ENCODE measurements at regions not wholly inside any gene's neighbourhood (a gene's known extent, or its start where the extent isn't known, plus 50 kb on each side); places are given as distances from the start of the nearest gene placed in this dataset.

DNA sequence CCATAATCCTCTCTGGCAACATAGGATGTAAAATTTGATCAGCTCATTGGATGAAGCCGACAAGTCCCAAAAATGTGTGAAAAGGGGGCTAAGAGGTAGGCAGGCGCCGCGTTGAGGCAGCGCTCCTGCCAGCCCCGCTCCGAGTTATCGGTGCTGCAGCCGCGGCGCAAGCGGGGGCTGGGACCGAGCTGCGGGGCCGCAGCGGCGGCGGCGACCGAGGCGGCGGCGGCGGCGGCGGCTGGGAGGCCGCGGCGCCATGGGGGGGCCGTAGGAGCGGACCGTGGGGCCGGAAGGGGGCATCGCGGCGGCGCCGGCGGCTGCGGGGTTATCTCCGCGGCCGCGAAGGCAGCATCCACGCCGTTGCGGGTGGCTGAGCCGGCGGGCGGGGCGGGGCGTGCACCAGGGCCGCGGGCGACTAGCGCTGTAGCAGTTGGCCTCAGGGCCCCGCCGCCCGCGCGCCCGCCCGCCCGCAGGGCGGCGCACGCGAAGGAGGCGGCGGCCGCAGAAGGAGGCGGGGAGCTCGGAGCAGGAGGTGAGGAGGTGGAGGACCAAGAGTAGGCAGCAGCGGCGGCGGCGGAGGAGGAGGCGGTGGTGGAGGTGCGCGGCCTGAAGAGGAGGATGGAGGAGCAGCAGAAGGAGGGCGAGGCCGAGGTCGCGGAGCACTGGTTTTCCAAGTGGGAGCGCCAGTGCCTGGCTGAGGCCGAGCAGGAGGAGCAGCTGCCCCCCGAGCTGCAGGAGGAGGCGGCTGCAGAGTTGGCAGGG lies 126.0 kb upstream of the CXorf66 start:
- H2AFZ ChIP-seq (ENCODE audit: low read depth, low read length) = no peak overlapping the region
- no TSS peak for BruUV-seq (replicated peaks)
- intact Hi-C loops (cut with micrococcal nuclease) = no loop called here
- H3K79me2 ChIP-seq (ENCODE audit: control insufficient read depth, insufficient read depth, low read length) = no peaks in the 10 kb centered on the region
- no peak overlapping the region for H3K4me3 ChIP-seq (replicated peaks in 1 of 3; ENCODE audit: insufficient read depth in 1 of 3, low read depth in 1 of 3, low read length in 3 of 3)
- no peaks in the 10 kb centered on the region for H3K36me3 ChIP-seq (ENCODE audit: control insufficient read depth in 2 of 2, extremely low read depth in 1 of 2, insufficient read depth in 2 of 2, low read length in 2 of 2)
- dilution Hi-C loops (cut with MboI; ENCODE audit: extremely low pct_ligation_motif_present, low sequenced_read_pairs) = no loop called here
- no peaks in the 10 kb centered on the region for H4K20me1 ChIP-seq (replicated peaks; ENCODE audit: control insufficient read depth, extremely low read depth, insufficient read depth, low read length)
- no peak overlapping the region for H3K4me2 ChIP-seq (ENCODE audit: insufficient read depth, low read length)
- no peak overlapping the region for H3K27ac ChIP-seq (ENCODE audit: insufficient read depth, low read depth, low read length)
- ChIA-PET CTCF (no interaction called here), POLR2A (no interaction called here)
- FAIRE-seq = no peak
- peaks cover 0 to 5% of the 10 kb centered on the region in 2 experiments for H3K27me3 ChIP-seq (ENCODE audit: control insufficient read depth in 2 of 2, insufficient read depth in 2 of 2, low read length in 2 of 2)
- no peaks in the 10 kb centered on the region for H3K9me3 ChIP-seq (replicated peaks; ENCODE audit: control insufficient read depth, insufficient read depth, low read length)
- no peak for DNase-seq (ENCODE audit: low read depth, low spot score)
- no peak overlapping the region for H3K9ac ChIP-seq (replicated peaks; ENCODE audit: extremely low read depth, insufficient read depth, low read length)
- TF ChIP-seq, protein P1, sequence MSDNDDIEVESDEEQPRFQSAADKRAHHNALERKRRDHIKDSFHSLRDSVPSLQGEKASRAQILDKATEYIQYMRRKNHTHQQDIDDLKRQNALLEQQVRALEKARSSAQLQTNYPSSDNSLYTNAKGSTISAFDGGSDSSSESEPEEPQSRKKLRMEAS (IDR thresholded peaks at IDR 0.05; ENCODE audit: insufficient read depth, insufficient read length) = no peak
- TF ChIP-seq EZH2 (IDR thresholded peaks at IDR 0.05; ENCODE audit: borderline replicate concordance, low read depth, low read length, severe bottlenecking) = no peak
- no peak for TF ChIP-seq GATA2 (IDR thresholded peaks at IDR 0.05; ENCODE audit: insufficient read depth, insufficient read length, low read depth, low read length)
- no peak for TF ChIP-seq POLR2AphosphoS5 (IDR thresholded peaks at IDR 0.05; ENCODE audit: insufficient read depth, low read depth, low read length)
- H3K4me1 ChIP-seq (ENCODE audit: control insufficient read depth, extremely low read depth, insufficient read depth, low read length) = no peaks in the 10 kb centered on the region
- H3K9me1 ChIP-seq (replicated peaks; ENCODE audit: control insufficient read depth, extremely low read depth, insufficient read depth, low read length) = no peaks in the 10 kb centered on the region

DNA sequence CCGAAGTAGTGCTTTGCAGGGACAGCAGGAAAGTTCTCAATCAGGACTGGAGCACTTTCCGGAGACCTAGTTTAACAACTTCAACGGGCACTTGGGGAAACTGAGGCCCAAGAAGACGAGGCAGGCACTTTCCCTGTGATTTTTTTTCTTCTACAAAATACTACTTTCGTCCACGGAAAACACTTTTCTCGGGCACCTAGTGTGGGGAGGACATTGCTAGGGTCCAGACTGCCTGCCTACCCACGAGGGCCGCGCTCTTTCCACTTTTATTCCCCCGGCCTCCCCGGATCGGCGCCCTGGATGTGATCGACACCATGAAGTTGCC lies 125.4 kb upstream of the CXorf66 start:
- no peaks in the 10 kb centered on the region for H3K79me2 ChIP-seq (ENCODE audit: control insufficient read depth, insufficient read depth, low read length)
- H3K9me3 ChIP-seq (replicated peaks; ENCODE audit: control insufficient read depth, insufficient read depth, low read length) = no peaks in the 10 kb centered on the region
- H3K9me1 ChIP-seq (replicated peaks; ENCODE audit: control insufficient read depth, extremely low read depth, insufficient read depth, low read length) = no peaks in the 10 kb centered on the region
- dilution Hi-C loops (cut with MboI; ENCODE audit: extremely low pct_ligation_motif_present, low sequenced_read_pairs) = no loop called here
- no peak overlapping the region for H3K9ac ChIP-seq (replicated peaks; ENCODE audit: extremely low read depth, insufficient read depth, low read length)
- H4K20me1 ChIP-seq (replicated peaks; ENCODE audit: control insufficient read depth, extremely low read depth, insufficient read depth, low read length) = no peaks in the 10 kb centered on the region
- intact Hi-C loops (cut with micrococcal nuclease) = no loop called here
- no peaks in the 10 kb centered on the region for H3K4me1 ChIP-seq (ENCODE audit: control insufficient read depth, extremely low read depth, insufficient read depth, low read length)
- TF ChIP-seq JUN (IDR thresholded peaks at IDR 0.05; ENCODE audit: borderline replicate concordance, insufficient read depth, insufficient read length, low read depth) = no peak
- TF ChIP-seq GATA2 (IDR thresholded peaks at IDR 0.05; ENCODE audit: insufficient read depth, insufficient read length, low read depth, low read length) = no peak
- TF ChIP-seq POLR2A (IDR thresholded peaks at IDR 0.05; ENCODE audit: low read depth, low read length) = no peak
- no peak for TF ChIP-seq EZH2 (IDR thresholded peaks at IDR 0.05; ENCODE audit: borderline replicate concordance, low read depth, low read length, severe bottlenecking)
- TF ChIP-seq MYC (IDR thresholded peaks at IDR 0.05; ENCODE audit: low read depth, low read length) = no peak
- ChIA-PET CTCF (no interaction called here), POLR2A (no interaction called here)
- peaks cover 0 to 5% of the 10 kb centered on the region in 2 experiments for H3K27me3 ChIP-seq (ENCODE audit: control insufficient read depth in 2 of 2, insufficient read depth in 2 of 2, low read length in 2 of 2)
- no peak overlapping the region for H3K4me2 ChIP-seq (ENCODE audit: insufficient read depth, low read length)
- no peak overlapping the region for H3K27ac ChIP-seq (ENCODE audit: insufficient read depth, low read depth, low read length)
- H3K4me3 ChIP-seq (replicated peaks in 1 of 3; ENCODE audit: insufficient read depth in 1 of 3, low read depth in 1 of 3, low read length in 3 of 3) = no peak overlapping the region
- BruUV-seq (replicated peaks) = no TSS peak
- no peak overlapping the region for H2AFZ ChIP-seq (ENCODE audit: low read depth, low read length)
- H3K36me3 ChIP-seq (ENCODE audit: control insufficient read depth in 2 of 2, extremely low read depth in 1 of 2, insufficient read depth in 2 of 2, low read length in 2 of 2) = no peaks in the 10 kb centered on the region
- no peak for DNase-seq (ENCODE audit: low read depth, low spot score)
- FAIRE-seq = no peak

Measured in endothelial cell of umbilical vein (primary cell).